ENCODE measurements at regions not wholly inside any gene's neighbourhood (a gene's known extent, or its start where the extent isn't known, plus 50 kb on each side); places are given as distances from the start of the nearest gene placed in this dataset.

GRCh38 chr1:95551201-95551600, 317.2 kb downstream of the RWDD3 start:
- ChIA-PET CTCF (interaction anchor here (0.6 kb wide), 1 partner anchor 985 kb away, joined by 3 read pairs; no protein-coding TSS in a partner anchor), POLR2A (ENCODE audit: unreplicated experiment) (no interaction called here)
- Histone ChIP-seq H3K9me3 (ENCODE audit: insufficient read depth, low read depth) (no peaks in the 10 kb centered on the region), H3F3A (ENCODE audit: insufficient read depth, low read depth) (no peaks in the 10 kb centered on the region), H4K20me1 (ENCODE audit: insufficient read depth) (no peaks in the 10 kb centered on the region), H3K4me1 (replicated peaks; ENCODE audit: insufficient read depth) (no peaks in the 10 kb centered on the region), H3K79me2 (ENCODE audit: low read depth) (no peaks in the 10 kb centered on the region), H3K9me2 (ENCODE audit: insufficient read depth) (no peaks in the 10 kb centered on the region), H3K27ac (no peak overlapping the region), H3K36me3 (ENCODE audit: low read depth) (no peaks in the 10 kb centered on the region), H2AFZ (no peak overlapping the region), H3K4me3 (no peak overlapping the region), H3K27me3 (ENCODE audit: insufficient read depth, low read depth) (no peaks in the 10 kb centered on the region), H3K4me2 (no peak overlapping the region)
- TF ChIP-seq EZH2 (IDR thresholded peaks at IDR 0.05; ENCODE audit: low read depth) (no peak), CTCF (conservative IDR thresholded peaks at IDR 0.05) (no peak)
- DNase-seq, result no peak
- no TSS peak for BruUV-seq (replicated peaks)
- intact Hi-C loops (cut with micrococcal nuclease; ENCODE audit: unreplicated experiment), result no loop called here

DNA sequence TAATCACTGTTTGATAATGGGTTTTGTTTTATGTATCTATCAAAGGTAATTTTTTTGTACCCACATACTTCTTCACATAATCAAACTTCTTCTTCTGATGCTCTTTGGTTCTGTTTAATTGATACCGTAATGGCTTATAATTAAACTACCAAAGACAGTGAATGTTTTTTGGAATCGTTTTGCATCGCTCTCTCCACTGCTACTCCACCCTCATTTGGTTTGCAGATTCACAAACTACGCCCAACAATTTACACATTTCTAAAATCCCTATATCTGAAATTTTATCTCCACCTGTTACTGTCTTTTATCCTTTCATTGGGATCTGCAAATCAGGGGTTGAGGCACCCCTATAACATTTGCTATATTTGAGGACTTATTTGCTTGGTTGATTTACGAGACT, 319.6 kb downstream of the RWDD3 start:
- CTCF ChIA-PET, result no interaction called here

DNA sequence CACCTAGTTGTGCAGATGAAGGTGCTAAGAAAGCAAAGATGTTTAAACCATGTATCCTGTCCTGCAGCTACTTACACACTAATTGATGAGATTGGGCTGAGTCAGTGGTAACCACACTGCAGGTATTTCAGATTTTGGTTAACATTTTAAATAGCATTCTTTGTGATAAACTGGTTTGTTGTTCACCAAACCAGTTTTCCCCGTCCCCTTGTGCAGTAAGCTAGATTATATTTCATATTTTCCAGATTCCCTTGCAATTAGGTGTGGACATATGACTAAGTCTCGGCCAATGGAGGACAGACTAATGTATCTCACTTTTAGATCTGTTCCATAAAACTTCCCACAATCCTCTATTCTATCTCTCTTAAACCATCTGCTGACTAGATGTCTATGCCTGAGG, 320.4 kb downstream of the RWDD3 start:
- POLR2A ChIA-PET (ENCODE audit: unreplicated experiment), result no interaction called here
- Histone ChIP-seq H3K36me3 (ENCODE audit: low read depth) (no peaks in the 10 kb centered on the region), H3K9me2 (ENCODE audit: insufficient read depth) (no peaks in the 10 kb centered on the region), H3K4me1 (replicated peaks; ENCODE audit: insufficient read depth) (no peaks in the 10 kb centered on the region), H3K27ac (no peak overlapping the region), H3K9me3 (ENCODE audit: insufficient read depth, low read depth) (no peaks in the 10 kb centered on the region), H3K4me2 (no peak overlapping the region), H3K79me2 (ENCODE audit: low read depth) (no peaks in the 10 kb centered on the region), H3K27me3 (ENCODE audit: insufficient read depth, low read depth) (no peaks in the 10 kb centered on the region), H3K4me3 (no peak overlapping the region), H2AFZ (no peak overlapping the region), H4K20me1 (ENCODE audit: insufficient read depth) (no peaks in the 10 kb centered on the region), H3F3A (ENCODE audit: insufficient read depth, low read depth) (no peaks in the 10 kb centered on the region)
- TF ChIP-seq EZH2 (IDR thresholded peaks at IDR 0.05; ENCODE audit: low read depth), result no peak
- no peak for TF ChIP-seq CTCF (conservative IDR thresholded peaks at IDR 0.05)
- no peak for DNase-seq
- intact Hi-C loops (cut with micrococcal nuclease; ENCODE audit: unreplicated experiment), result no loop called here
- no TSS peak for BruUV-seq (replicated peaks)
- CTCF ChIA-PET, result no interaction called here

More for the DNA sequence above, 319.6 kb downstream of the RWDD3 start:
- POLR2A ChIA-PET (ENCODE audit: unreplicated experiment), result no interaction called here
- H3K4me1 ChIP-seq (replicated peaks; ENCODE audit: insufficient read depth), result no peaks in the 10 kb centered on the region
- no peak overlapping the region for H3K4me2 ChIP-seq
- no peaks in the 10 kb centered on the region for H3K36me3 ChIP-seq (ENCODE audit: low read depth)
- H3K4me3 ChIP-seq, result no peak overlapping the region
- no peak overlapping the region for H3K27ac ChIP-seq
- no peaks in the 10 kb centered on the region for H3K9me3 ChIP-seq (ENCODE audit: insufficient read depth, low read depth)
- H3F3A ChIP-seq (ENCODE audit: insufficient read depth, low read depth), result no peaks in the 10 kb centered on the region
- no TSS peak for BruUV-seq (replicated peaks)
- intact Hi-C loops (cut with micrococcal nuclease; ENCODE audit: unreplicated experiment), result no loop called here
- no peak overlapping the region for H2AFZ ChIP-seq
- no peaks in the 10 kb centered on the region for H3K27me3 ChIP-seq (ENCODE audit: insufficient read depth, low read depth)
- no peak for TF ChIP-seq EZH2 (IDR thresholded peaks at IDR 0.05; ENCODE audit: low read depth)
- TF ChIP-seq CTCF (conservative IDR thresholded peaks at IDR 0.05), result no peak
- no peaks in the 10 kb centered on the region for H4K20me1 ChIP-seq (ENCODE audit: insufficient read depth)
- no peaks in the 10 kb centered on the region for H3K9me2 ChIP-seq (ENCODE audit: insufficient read depth)
- DNase-seq, result no peak
- H3K79me2 ChIP-seq (ENCODE audit: low read depth), result no peaks in the 10 kb centered on the region

Measured in PC-9 (cell line).